Astrocyte (in vitro differentiated cells and primary cell): ENCODE measurements at regions not wholly inside any gene's neighbourhood (a gene's known extent, or its start where the extent isn't known, plus 50 kb on each side); places are given as distances from the start of the nearest gene placed in this dataset.

ENCODE experiments used
- CTCF ChIP-seq: IDR thresholded peaks from 2 replicates; pipeline ENCODE4 v1.5.1; 2011; ENCODE audit warnings: low read depth, mild to moderate bottlenecking, inconsistent platforms, low read length, moderate library complexity; ENCODE audit not compliant: insufficient read depth
- EZH2 ChIP-seq: IDR thresholded peaks from 2 replicates; pipeline ENCODE4 v1.6.1; 2012; ENCODE audit warnings: mild to moderate bottlenecking, low read length, inconsistent platforms; ENCODE audit not compliant: insufficient read depth

GRCh38 chr10:78953799-78954297 lies 114.9 kb upstream of the ZMIZ1 start:
- TF ChIP-seq CTCF (no peak), EZH2 (no peak)
